ENCODE measurements at regions not wholly inside any gene's neighbourhood (a gene's known extent, or its start where the extent isn't known, plus 50 kb on each side); places are given as distances from the start of the nearest gene placed in this dataset.

- POLR2A ChIA-PET, result no interaction called here
- Mint-ChIP-seq H3K36me3 (no peaks in the 10 kb centered on the region), H3K27ac (no peak overlapping the region)
Observed at GRCh38 chr9:19595003-19595402, 186.2 kb downstream of the ACER2 start.

GRCh38 chr9:19587678-19588077, 178.9 kb downstream of the ACER2 start:
- Mint-ChIP-seq H3K27me3 (ENCODE audit: low read depth) (no peaks in the 10 kb centered on the region), H3K27ac (no peak overlapping the region), H3K9me3 (peaks cover 25% of the 10 kb centered on the region), H3K36me3 (peaks cover 14% of the 10 kb centered on the region), H3K4me1 (no peaks in the 10 kb centered on the region; the same call in 1 of the 2 replicates), H3K4me3 (no peak overlapping the region)
- DNase-seq (ENCODE audit: low spot score) (no peak), ATAC-seq (no peak)
- TF ChIP-seq NFYB (CRISPR knock-in tag; conservative IDR thresholded peaks at IDR 0.05; ENCODE audit: low read depth) (no peak), TEAD1 (CRISPR knock-in tag; IDR thresholded peaks at IDR 0.05) (no peak), ELF4 (CRISPR knock-in tag; IDR thresholded peaks at IDR 0.05; ENCODE audit: low read depth) (no peak), FOXP4 (CRISPR knock-in tag; IDR thresholded peaks at IDR 0.05) (no peak), EMX1 (CRISPR knock-in tag; IDR thresholded peaks at IDR 0.05) (no peak), SP1 (CRISPR knock-in tag; conservative IDR thresholded peaks at IDR 0.05) (no peak), ZMAT4 (CRISPR knock-in tag; IDR thresholded peaks at IDR 0.05) (no peak), PREB (CRISPR knock-in tag; IDR thresholded peaks at IDR 0.05; ENCODE audit: borderline replicate concordance) (no peak), OVOL2 (CRISPR knock-in tag; IDR thresholded peaks at IDR 0.05; ENCODE audit: borderline replicate concordance) (no peak), ERG (CRISPR knock-in tag; IDR thresholded peaks at IDR 0.05) (no peak)
- ChIA-PET CTCF (no interaction called here), POLR2A (no interaction called here)

More at GRCh38 chr9:19595003-19595402, 186.2 kb downstream of the ACER2 start:
- DNase-seq (ENCODE audit: low spot score) (no peak), ATAC-seq (no peak)
- peaks cover 6% of the 10 kb centered on the region; the same call in 1 of the 2 replicates for H3K9me3 Mint-ChIP-seq
- CTCF ChIA-PET, result interaction anchor here (2.0 kb wide), 1 partner anchor 130 kb away, joined by 7 read pairs; no protein-coding TSS in a partner anchor
- no peaks in the 10 kb centered on the region for H3K27me3 Mint-ChIP-seq (ENCODE audit: low read depth)
- H3K4me3 Mint-ChIP-seq, result no peak overlapping the region
- H3K4me1 Mint-ChIP-seq, result 0 out of 2 replicates have a peak, but pooled peaks cover 4% of the 10 kb centered on the region
- TF ChIP-seq CREM (CRISPR knock-in tag; IDR thresholded peaks at IDR 0.05) (no peak), ZBTB43 (CRISPR knock-in tag; IDR thresholded peaks at IDR 0.05) (no peak), CTCF (IDR thresholded peaks at IDR 0.05) (no peak), GABPB1 (CRISPR knock-in tag; IDR thresholded peaks at IDR 0.05) (no peak), ATF6 (CRISPR knock-in tag; IDR thresholded peaks at IDR 0.05) (no peak), HMGA2 (CRISPR knock-in tag; IDR thresholded peaks at IDR 0.05) (no peak), TEAD1 (CRISPR knock-in tag; IDR thresholded peaks at IDR 0.05) (no peak)

Data from WTC11 (cell line).